GM13976 (cell line): ENCODE measurements at regions not wholly inside any gene's neighbourhood (a gene's known extent, or its start where the extent isn't known, plus 50 kb on each side); places are given as distances from the start of the nearest gene placed in this dataset.

ENCODE experiments used
- DNase-seq: peaks from one replicate; pipeline ENCODE4 v3.0.0; 2012; ENCODE audit warnings: low spot score
- in situ Hi-C: fragments of 300-500 bp; cut with MboI; formaldehyde crosslinking; loops from one replicate; pipeline ENCODE4 v1.12.0; 2022; ENCODE audit warnings: low sequenced_read_pairs, mixed read lengths, inconsistent platforms; ENCODE audit not compliant: unreplicated experiment
- TF ChIP-seq, protein P1 (sequence below): IDR thresholded peaks from 2 replicates; pipeline ENCODE4 v1.5.1; 2012; ENCODE audit warnings: borderline replicate concordance, mild to moderate bottlenecking; ENCODE audit not compliant: insufficient read depth; ENCODE audit errors: extremely low read depth, missing control alignments, control extremely low read depth

DNA sequence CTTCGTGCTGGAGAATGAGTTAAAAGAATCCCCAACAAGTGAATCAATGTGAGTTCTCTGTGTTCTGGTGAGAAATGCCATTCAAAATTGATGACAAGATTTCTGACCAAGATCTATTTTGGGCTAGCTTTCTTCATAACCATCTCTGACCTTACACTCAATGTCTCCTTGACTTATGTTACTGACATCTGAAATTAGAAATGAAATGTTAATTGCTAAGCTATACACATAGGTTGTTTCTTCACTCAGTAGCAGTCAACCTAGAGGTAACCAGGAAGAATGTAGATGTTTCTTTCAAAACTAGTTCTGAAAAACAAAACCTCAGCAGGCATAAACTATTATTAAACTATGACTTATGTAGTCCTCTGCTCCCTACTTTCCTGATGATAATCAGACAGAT lies 2220.7 kb upstream of the C9orf72 start:
- TF ChIP-seq, protein P1, sequence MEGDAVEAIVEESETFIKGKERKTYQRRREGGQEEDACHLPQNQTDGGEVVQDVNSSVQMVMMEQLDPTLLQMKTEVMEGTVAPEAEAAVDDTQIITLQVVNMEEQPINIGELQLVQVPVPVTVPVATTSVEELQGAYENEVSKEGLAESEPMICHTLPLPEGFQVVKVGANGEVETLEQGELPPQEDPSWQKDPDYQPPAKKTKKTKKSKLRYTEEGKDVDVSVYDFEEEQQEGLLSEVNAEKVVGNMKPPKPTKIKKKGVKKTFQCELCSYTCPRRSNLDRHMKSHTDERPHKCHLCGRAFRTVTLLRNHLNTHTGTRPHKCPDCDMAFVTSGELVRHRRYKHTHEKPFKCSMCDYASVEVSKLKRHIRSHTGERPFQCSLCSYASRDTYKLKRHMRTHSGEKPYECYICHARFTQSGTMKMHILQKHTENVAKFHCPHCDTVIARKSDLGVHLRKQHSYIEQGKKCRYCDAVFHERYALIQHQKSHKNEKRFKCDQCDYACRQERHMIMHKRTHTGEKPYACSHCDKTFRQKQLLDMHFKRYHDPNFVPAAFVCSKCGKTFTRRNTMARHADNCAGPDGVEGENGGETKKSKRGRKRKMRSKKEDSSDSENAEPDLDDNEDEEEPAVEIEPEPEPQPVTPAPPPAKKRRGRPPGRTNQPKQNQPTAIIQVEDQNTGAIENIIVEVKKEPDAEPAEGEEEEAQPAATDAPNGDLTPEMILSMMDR, result no peak
- in situ Hi-C loops, result no loop called here
- DNase-seq, result no peak

DNA sequence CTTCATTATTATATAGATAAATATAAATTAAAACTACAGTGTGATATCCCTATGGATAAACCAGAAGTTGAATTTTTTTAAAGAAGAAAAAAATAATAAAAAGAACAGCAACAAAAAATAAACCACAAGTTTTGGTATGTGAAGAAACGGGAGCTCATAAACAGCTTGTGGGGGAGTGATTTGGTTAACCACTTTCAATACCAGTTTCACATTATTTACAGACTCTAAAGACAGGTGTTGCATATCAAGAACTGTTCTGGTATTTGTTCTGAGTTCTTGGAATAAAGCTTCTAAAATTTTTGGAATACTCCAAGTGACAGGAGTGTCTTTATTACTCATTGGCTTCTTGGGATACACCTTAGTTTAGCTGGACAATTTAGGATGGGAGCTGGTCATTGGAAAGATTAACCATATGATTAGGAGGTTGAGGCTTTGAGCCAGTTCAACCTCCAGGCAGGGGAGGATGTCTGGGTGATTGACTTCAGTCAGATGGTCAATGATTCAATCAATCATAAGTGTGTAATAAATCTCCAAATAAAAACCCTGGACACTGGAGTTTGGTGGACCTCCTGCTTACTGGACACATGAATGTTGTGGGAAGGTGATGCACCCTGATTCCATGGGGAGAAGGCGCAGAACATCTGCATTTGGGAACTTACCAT lies 2223.1 kb upstream of the C9orf72 start:
- no peak for DNase-seq
- TF ChIP-seq, protein P1, result no peak
- in situ Hi-C loops, result no loop called here

DNA sequence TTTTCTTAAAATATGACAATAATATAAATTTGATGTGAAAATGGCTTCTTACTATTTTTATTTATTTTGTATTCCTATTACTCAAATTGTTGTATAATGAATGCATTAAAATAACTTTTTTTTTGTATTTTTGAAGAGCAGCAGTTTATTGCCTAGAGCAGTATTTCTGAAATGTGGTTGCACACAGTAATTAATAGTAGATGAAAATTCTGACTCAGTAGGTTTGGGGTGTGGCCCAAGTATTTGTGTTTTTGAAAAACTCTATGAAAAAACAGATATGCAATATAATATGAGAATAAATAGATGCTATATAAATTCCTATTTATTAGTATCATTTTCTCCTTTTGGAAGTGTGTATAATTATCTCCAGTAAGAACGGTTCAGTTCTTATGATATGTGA lies 2225.3 kb upstream of the C9orf72 start:
- in situ Hi-C loops, result no loop called here
- DNase-seq, result no peak
- TF ChIP-seq, protein P1, result no peak

DNA sequence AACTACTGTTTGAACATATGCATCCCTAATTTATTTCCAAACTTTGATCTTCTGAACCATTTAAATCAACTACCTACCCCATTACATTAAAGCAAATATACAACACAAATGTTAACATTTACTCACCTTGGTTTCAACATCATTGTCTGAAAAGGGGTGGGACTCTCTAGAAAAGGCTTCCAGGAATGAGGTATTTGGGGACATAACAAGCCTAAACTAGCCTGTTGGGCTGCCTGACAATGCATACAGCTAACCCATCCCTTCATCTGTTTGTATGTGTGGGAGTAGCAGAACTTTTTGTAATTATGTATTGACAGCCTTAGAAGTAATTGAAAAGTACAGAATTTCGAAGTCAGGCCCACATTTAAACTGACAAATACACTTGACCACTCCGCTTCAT lies 2225.9 kb upstream of the C9orf72 start:
- DNase-seq, result no peak
- in situ Hi-C loops, result no loop called here
- TF ChIP-seq, protein P1, result no peak

DNA sequence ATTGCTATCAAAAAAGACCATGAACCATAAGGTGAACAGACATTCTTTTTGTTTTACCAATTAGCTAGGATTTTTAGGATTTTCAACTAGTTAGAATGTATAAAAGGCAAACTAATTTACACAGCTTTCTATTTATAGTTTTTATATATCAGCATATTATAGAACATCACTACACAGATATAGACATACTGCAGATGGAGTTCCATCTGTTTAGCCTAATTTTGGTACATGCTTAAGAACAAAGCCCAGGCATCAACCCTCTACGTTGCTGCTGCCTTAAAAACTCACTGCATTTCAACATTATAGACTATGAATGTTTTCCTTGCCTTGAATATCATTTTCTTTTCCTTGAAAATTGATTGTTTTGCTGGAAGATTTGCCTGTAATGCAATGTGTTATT lies 2227.5 kb upstream of the C9orf72 start:
- no peak for DNase-seq
- in situ Hi-C loops, result no loop called here
- TF ChIP-seq, protein P1, result no peak

DNA sequence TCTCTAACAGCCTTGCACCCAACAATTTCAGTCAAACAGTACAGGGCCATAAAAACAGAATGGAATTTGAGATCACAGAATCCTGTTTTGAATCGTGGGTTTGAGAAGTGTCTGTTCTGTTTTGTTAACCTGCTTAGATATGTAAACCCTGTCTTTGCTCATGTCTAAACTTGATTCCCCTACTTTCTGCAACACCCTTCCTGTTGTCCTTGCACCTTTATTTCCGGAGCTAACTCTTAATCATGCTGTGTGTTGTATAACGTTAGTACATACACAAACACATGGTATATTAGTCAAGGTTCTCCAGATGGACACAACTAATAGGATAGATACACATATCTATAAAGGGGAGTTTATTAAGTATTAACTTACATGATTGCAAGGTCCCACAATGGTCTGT lies 2229.2 kb upstream of the C9orf72 start:
- no peak for DNase-seq
- TF ChIP-seq, protein P1, result no peak
- in situ Hi-C loops, result no loop called here
